ENCODE measurements at regions not wholly inside any gene's neighbourhood (a gene's known extent, or its start where the extent isn't known, plus 50 kb on each side); places are given as distances from the start of the nearest gene placed in this dataset.
"Not testable (repeated sequence)": the region's sequence is repeated elsewhere in the genome, so short reads cannot be mapped to it uniquely, and the experiment has no call there.

GRCh38 chr4:49618436-49618835 is 632.4 kb downstream of the CWH43 start:
- POLR2A ChIA-PET; H3K27ac Mint-ChIP-seq; H3K4me3 Mint-ChIP-seq; DNase-seq; H3K27me3 Mint-ChIP-seq; CTCF ChIA-PET; H3K4me1 Mint-ChIP-seq (ENCODE audit: low read depth); H3K36me3 Mint-ChIP-seq; intact Hi-C loops (cut with micrococcal nuclease); H3K9me3 Mint-ChIP-seq: not testable (repeated sequence)

- H3K4me3 Mint-ChIP-seq; POLR2A ChIA-PET; H3K27ac Mint-ChIP-seq; H3K9me3 Mint-ChIP-seq; H3K36me3 Mint-ChIP-seq; intact Hi-C loops (cut with micrococcal nuclease); CTCF ChIA-PET; H3K27me3 Mint-ChIP-seq; H3K4me1 Mint-ChIP-seq (ENCODE audit: low read depth); DNase-seq: not testable (repeated sequence)
Measured at GRCh38 chr4:49626478-49626877, 640.4 kb downstream of the CWH43 start.

All from activated CD4-positive, alpha-beta memory T cell treated with anti-CD3 and anti-CD28 coated beads for 36 hours (primary cell).